Neural cell (in vitro differentiated cells): ENCODE measurements at regions not wholly inside any gene's neighbourhood (a gene's known extent, or its start where the extent isn't known, plus 50 kb on each side); places are given as distances from the start of the nearest gene placed in this dataset.

Experiments
- CTCF ChIP-seq: fragments of 450-650 bp; IDR thresholded peaks from 2 replicates; pipeline ENCODE4 v1.5.1; 2014; ENCODE audit warnings: antibody characterized with exemption, mild to moderate bottlenecking, moderate library complexity; ENCODE audit not compliant: poor library complexity, severe bottlenecking
- POLR2AphosphoS5 ChIP-seq: IDR thresholded peaks from 2 replicates; pipeline ENCODE4 v1.6.1; 2012

GRCh38 chr3:115494826-115495225 lies 128.5 kb upstream of the GAP43 start:
- TF ChIP-seq POLR2AphosphoS5 (no peak), CTCF (no peak)
